C4-2B (cell line): ENCODE measurements at regions not wholly inside any gene's neighbourhood (a gene's known extent, or its start where the extent isn't known, plus 50 kb on each side); places are given as distances from the start of the nearest gene placed in this dataset.

Experiments used
- H3K27ac ChIP-seq: fragments of 450-650 bp; 2 replicates; pipeline ENCODE4 v1.5.1; 2017
- CTCF ChIP-seq: fragments of 450-650 bp; conservative IDR thresholded peaks from 2 replicates; pipeline ENCODE4 v1.5.1; 2017; ENCODE audit warnings: mild to moderate bottlenecking
- ZFX ChIP-seq: fragments of 450-650 bp; IDR thresholded peaks from 2 replicates; pipeline ENCODE4 v1.6.1; 2017

GRCh38 chr1:80910426-80910825, 890.3 kb upstream of the ADGRL2 start:
- no peak overlapping the region for H3K27ac ChIP-seq
- TF ChIP-seq CTCF (no peak), ZFX (no peak)

GRCh38 chr1:80909172-80909784, 891.5 kb upstream of the ADGRL2 start:
- TF ChIP-seq ZFX (no peak), CTCF (no peak)
- H3K27ac ChIP-seq = no peak overlapping the region

- no peak overlapping the region for H3K27ac ChIP-seq
- no peak for TF ChIP-seq CTCF
- no peak for TF ChIP-seq ZFX
Observed at GRCh38 chr1:80896781-80897356, 903.9 kb upstream of the ADGRL2 start.

- TF ChIP-seq CTCF (no peak), ZFX (no peak)
- no peak overlapping the region for H3K27ac ChIP-seq
Observed at GRCh38 chr1:80894921-80895320, 905.8 kb upstream of the ADGRL2 start.

- TF ChIP-seq ZFX (no peak), CTCF (no peak)
- no peak overlapping the region for H3K27ac ChIP-seq
Observed at GRCh38 chr1:80893115-80893514, 907.6 kb upstream of the ADGRL2 start.

- TF ChIP-seq ZFX (no peak), CTCF (no peak)
Observed at GRCh38 chr1:80892539-80892938, 908.2 kb upstream of the ADGRL2 start.

GRCh38 chr1:80891871-80892270, 908.9 kb upstream of the ADGRL2 start:
- no peak overlapping the region for H3K27ac ChIP-seq
- TF ChIP-seq CTCF = no peak
- TF ChIP-seq ZFX = no peak

More at GRCh38 chr1:80892539-80892938, 908.2 kb upstream of the ADGRL2 start:
- H3K27ac ChIP-seq = no peak overlapping the region
